ENCODE measurements at regions not wholly inside any gene's neighbourhood (a gene's known extent, or its start where the extent isn't known, plus 50 kb on each side); places are given as distances from the start of the nearest gene placed in this dataset.
"Not testable (repeated sequence)": the region's sequence is repeated elsewhere in the genome, so short reads cannot be mapped to it uniquely, and the experiment has no call there.

DNA sequence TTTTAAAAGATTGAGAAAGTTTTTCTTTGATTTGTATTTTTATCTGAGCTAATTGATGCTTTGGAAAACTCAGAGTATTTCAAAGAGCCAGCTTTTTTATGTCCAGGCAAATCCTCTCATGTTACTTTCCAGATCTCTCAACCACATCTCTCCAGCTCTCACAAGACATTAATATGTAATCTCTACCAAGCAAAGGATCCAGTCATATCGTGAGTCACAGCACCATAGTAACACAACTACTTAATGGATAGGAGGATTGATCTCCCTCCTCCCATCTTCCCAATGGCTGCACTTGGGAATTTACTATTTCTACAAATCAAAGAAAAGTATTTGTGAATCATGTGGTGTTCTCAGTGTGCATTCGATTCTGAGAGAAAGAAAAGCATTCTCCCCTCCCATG is 63.3 kb downstream of the POU4F1 start:
- no peak for DNase-seq (ENCODE audit: low read depth)

DNA sequence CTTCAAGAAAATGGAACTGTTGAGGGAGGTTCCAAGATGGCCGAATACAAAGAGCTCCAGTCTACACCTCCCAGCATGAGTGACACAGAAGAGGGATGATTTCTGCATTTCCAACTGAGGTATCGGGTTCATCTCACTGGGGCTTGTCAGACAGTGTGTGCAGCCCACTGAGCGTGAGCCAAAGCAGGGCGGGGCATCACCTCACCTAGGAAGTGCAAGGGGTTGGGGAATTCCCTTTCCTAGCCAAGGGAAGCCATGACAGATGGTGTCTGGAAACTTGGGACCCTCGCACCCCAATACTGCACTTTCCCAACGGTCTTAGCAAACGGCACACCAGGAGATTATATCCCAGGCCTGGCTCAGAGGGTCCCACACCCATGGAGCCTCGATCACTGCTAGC is 77.3 kb downstream of the POU4F1 start:
- not testable (repeated sequence) for DNase-seq (ENCODE audit: low read depth)

DNA sequence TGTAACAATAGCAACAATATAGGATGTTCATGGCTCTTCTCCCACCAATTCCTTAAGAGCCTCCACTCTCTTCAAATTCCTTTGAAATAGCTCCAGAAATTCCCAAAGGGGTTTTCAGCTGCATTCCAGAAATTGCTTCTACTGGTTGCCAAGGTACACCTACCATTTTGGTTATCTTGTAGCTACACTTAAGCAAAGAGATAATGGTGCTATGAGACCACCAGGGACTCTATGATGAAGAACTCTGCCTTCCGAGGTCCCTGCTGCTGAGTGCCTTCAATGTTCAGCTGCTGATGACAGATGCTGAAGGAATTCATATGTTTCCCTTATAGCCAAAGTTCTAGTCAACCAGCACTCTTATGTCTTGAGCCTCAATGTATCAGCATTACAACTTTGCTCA is 78.4 kb downstream of the POU4F1 start:
- no peak for DNase-seq (ENCODE audit: low read depth)

DNA sequence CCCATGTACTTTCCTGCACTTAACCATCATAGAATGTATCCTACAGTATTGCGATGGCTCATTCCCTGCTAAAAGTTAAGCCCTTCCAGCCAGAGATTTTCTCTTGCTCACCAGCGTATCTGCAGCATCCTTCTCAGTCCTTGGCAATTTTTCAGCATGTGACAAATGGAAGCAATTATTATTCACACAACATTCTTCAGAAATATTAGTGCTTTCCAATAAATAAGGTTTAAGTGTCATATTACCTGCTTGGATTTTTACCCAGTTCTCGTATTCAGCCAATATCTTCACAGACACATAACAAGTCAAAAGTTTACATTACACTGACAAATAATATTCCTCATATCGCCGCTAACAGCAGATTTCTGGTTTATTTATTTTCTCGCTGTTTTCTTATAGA is 82.3 kb downstream of the POU4F1 start:
- no peak for DNase-seq (ENCODE audit: low read depth)

DNA sequence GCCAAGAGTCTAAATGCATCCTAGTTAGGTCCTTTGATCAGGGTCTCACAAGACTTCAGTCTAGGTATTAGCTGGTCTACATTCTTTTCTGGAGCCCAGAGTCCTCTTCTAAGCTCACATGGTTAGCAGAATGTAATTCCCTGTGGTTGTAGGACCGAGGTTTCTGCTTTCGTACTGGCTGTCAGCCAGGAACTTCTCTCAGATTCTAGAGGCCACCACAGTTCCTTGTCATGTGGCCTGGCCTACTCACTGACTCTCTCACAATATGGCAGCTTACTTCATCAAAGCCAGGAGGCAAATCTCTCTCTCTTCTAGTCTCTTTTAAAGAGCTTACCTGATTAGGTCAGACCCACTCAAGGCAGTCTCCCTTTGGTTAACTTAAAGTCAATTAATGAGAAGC is 82.9 kb downstream of the POU4F1 start:
- DNase-seq (ENCODE audit: low read depth) = no peak

DNA sequence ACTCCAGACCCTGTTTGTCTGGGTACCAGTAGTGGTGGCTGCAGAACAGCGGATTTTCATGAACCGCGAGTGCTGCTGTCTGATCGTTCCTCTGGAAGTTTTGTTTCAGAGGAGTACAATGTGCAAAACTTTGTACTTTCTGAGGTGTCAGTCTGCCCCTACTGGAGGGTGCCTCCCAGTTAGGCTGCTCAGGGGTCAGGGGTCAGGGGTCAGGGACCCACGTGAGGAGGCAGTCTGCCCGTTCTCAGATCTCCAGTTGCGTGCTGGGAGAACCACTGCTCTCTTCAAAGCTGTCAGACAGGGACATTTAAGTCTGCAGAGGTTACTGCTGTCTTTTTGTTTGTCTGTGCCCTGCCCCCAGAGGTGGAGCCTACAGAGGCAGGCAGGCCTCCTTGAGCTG is 84.9 kb downstream of the POU4F1 start:
- DNase-seq (ENCODE audit: low read depth) = not testable (repeated sequence)

DNA sequence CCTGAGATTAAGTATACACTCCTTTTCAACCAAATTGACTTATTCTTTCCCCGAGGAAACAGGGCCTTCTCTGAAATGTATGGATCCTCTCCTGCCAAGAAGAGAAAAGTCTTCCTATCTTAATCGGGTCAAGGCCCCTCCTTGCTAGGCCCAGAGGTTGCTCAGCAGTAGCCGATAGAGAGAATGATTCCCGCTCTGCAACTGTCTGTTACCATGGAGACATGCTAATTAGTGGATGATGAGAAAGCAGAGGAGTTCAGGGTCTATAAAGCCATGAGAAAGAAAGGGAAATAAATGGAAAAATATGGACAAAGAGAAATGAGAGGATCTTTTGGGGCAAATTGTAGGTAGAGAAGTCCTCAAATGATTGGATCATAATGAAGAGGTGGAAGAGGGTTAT is 103.5 kb downstream of the POU4F1 start:
- no peak for DNase-seq (ENCODE audit: low read depth)

DNA sequence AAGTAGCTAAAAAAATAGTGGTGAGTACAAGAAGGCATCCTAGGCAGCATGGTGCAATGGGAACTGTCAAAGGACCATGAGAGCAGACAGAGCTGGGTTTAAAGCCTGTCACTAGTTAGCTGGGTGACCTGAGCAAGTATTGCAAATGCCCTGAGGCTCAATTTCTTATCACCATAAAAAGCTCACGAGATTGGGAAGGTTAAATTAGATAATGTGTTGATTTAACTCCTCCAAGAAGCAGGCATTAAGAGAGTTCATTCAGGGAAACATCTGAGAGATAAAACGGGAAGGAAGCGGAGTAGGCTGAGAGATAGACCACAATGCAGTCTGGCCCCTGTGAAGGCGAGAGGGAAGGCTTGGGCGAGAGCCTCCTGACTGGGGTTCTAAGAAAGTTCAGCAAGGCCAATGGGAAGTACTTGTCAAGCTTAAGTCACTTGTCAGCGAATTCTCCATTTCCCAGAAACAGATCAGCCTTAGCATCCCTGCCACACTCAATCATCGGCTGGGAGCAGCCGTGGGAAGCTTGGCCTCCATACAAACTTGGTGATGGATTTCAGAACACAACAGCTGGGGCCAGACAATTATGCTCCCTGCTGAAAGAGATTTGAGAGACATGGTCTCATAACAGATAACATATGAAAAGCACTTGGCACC is 105.5 kb downstream of the POU4F1 start:
- no peak for DNase-seq (ENCODE audit: low read depth)

DNA sequence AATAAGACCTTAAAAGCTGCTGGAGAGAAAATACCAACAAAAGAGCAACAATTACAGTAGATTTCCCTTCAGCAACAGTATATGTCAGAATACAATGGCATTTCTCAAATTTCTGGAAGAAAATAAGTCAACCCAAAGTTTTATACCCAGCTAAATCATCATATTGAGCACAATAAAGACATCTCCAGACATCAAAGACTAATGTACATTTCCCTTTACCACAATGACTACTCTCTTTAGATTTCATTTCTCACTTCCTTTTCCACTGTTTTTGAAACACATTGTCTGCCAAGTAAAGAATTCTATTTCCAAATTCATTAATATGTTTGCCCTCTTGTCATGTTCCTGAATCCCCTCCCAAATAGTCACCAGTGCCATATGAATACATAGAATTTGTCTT is 111.4 kb downstream of the POU4F1 start:
- DNase-seq (ENCODE audit: low read depth) = no peak

DNA sequence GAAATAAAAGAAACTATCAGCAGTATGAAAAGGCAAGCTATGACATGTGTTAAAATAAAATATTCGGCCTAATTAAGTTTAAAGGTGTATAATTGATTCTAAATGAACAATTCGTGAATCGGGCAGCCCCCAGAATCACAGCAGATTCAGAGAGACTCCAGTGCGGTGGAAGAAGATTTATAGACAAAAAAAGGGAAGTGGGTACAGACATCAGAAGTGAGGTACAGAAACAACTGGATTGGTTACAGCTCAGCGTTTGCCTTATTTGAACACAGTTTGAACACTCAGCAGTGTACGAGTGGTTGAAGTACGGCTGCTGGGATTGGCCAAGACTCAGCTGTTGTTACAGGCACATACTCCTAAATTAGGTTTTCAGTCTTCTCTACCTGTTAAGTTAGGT is 113.1 kb downstream of the POU4F1 start:
- not testable (repeated sequence) for DNase-seq (ENCODE audit: low read depth)

DNA sequence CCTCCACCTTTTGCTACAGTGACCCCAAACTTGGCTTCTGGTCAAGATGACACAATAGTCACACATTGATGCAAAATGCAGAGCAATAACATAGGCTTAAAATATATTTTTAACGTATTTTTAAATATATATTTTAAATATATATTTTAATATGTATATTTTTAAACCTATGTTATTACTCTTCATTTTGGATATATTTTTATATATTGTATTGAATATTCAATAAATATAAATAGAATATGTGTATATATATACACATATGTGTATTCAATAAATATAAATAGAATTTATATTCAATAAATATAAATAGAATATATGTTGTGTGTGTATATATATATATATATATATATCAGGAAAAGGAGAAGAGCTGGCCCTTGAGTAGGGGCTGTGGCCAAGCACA is 115.6 kb downstream of the POU4F1 start:
- DNase-seq (ENCODE audit: low read depth) = no peak

DNA sequence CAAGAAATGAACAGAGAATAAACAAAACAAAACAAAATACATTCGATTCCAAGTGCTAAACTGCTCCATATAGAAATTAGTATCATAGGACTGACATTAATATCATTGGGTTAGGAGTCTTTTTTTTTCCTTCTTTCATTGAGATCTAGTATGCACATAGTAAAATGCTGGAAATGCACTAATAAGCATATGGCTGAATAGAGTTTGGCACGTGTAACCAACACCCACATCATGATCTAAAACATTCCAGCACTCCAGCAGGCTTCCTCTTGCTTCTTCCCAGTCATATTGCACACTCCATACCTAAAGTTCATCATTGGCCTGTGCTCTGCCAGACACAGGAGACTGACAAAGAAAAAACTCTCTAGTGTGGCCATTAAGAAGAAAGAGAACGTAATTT is 117.5 kb downstream of the POU4F1 start:
- no peak for DNase-seq (ENCODE audit: low read depth)

DNA sequence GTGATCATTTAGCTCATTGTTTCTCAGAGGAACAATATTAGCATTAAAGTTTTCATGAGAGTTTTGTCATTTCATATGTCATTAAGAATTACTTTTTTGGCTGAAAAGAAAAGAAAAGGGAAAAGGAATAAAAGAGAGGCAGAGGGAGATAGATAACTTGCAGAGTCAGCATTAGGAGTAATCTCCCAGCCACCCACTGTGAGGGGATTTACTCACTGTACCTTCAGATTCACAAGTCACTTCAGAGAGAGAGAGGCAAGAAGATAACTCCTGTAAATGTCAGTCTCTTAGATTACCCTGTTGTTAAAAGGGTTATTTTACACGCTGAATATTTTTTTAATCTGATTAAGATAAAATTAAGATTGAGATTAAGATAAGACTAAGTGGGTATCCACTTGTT is 125.2 kb downstream of the POU4F1 start:
- no peak for DNase-seq (ENCODE audit: low read depth)

DNA sequence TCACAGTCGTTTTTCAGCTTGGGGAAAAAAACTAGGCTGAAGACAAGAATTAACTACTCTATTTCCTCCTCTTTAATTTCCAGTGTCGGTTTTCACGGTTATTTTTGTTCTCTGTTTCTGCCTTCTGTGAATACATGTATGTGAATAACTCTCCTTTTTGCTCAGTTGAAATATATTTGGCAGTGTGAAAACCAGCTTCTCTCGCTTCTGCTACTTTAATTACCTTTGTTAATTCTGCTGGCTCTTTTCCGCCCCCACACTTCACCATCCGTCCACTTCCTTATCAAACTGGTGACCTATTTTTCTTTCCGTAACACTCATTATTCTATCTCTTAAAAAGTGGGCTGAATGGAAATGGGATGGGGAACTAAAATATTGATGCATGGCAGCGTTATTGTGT is 126.4 kb downstream of the POU4F1 start:
- DNase-seq (ENCODE audit: low read depth) = no peak

DNA sequence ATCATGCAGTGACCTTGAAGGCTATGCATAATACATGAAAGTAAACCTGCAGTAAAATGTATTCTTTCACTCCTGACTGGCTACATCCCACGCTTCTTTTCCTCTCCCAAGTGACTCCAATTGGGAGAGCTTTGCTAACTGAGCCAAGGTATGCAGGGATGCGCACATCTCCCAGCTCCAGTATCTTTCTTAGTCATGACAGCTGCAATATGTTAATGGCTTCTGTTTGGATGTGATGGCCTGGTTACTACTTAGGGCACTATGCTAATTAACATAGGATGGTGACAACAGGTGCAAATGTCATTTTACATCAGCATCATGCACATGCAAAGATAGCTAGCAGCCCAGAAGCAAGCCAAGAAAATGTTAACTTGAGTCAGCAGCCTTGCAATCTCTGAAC is 134.7 kb downstream of the POU4F1 start:
- no peak for DNase-seq (ENCODE audit: low read depth)

DNA sequence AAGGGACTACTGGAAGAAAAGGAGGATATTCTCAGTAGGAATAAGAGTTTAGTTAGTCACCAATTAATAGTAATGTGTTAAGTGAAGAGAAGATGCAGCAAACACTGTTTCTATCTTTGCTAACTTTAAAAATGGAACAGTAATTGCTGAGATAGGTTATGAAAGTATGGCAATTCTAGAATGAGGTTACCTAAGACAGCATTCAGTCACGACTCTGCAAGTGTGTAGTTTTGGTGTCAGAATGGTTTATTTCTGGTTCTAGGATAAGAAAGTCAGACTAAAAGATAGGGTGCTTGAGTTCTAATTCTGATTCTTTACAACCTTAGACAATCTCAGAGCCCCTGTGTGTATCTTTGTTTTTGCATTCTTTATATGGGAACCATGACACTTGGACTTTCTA is 138.1 kb downstream of the POU4F1 start:
- DNase-seq (ENCODE audit: low read depth) = no peak

DNA sequence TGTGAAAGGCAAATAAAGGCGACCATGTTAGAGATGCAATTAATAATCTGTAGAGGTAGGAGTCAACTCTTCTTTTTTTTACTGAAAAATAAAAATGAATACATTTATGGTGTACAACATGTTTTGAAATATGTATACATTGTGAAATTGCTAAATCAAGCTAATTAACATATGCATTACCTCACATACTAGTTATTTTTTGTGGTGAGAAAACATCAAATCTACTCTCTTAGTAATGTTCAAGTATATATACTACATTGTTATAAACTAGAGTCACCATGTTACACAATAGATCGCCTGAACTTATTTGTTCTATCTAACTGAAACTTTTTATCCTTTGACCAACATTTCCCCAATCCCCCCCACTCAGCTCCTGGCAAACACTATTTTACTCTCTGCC is 143.2 kb downstream of the POU4F1 start:
- no peak for DNase-seq (ENCODE audit: low read depth)

DNA sequence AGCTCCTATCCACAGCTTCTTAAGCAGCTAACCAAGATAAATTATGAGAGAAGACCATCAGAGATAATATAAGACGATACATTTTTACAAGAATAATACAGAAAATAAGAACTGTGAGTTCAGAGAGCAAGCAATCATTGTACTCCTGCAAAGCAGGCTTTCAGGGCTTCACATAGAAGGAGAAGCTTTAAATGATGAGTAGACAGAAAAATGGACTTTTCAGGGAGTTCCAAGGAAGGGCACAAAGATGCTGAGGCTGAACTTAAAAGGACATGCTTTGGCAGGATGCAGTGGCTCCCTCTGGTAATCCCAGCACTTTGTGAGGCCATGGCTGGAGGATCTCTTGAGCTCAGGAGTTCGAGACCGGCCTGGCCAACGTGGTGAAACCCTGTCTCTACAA is 159.5 kb downstream of the POU4F1 start:
- no peak for DNase-seq (ENCODE audit: low read depth)

DNA sequence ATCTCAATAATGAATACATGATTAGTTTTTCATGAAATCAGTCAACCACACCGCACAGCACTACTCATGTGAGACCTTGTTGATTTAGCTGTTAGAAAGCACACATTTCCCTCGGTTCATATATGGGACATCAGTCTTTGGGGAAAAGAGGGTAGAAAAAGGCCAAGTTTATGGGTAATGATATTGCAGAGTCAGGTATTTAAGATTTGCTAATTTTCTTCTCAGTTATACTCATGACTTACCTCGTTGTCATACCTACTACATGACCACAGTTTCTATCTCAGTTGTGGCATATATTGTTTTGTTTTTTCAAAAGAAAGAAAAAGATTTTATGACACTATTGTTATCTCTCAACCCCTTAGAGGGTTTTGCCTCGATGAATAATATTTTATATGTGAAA is 165.6 kb downstream of the POU4F1 start:
- DNase-seq (ENCODE audit: low read depth) = no peak

DNA sequence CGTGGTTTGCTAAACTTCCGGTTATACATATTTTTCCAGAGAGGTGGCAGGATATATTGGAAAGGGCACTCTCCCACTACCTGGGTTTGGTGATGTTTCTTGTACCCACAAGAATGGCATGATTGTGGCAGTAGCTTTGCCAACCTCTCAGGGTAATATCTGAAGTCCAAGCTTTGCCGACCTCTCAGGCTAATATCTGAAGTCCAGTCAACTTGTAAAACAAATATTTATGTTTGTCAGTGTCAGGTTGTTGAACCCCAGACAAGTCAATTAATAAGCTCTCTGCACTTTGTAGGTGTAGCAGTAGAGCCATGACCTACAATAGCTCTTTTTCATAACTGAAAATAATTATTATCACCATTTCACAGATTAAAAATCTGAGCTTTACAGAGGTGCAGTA is 167.0 kb downstream of the POU4F1 start:
- DNase-seq (ENCODE audit: low read depth) = no peak

DNA sequence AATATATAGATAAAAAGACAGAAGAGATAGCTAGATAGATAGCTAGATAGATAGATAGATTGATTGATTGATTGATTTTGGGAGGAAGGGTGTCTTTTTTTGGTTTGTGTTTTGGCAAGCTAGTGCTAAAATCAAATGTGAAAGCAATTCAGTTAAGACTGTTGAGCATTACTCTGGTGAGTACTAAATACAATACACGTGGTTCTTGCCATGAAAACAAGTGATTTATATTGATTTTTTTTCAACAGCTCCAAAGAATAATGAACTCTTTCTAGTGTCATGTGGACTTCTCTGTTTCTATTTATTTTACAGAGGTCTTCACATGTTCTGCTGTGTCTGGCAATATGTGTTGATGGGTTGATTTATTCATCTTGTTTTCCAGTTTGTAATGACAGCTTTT is 172.0 kb downstream of the POU4F1 start:
- DNase-seq (ENCODE audit: low read depth) = no peak

DNA sequence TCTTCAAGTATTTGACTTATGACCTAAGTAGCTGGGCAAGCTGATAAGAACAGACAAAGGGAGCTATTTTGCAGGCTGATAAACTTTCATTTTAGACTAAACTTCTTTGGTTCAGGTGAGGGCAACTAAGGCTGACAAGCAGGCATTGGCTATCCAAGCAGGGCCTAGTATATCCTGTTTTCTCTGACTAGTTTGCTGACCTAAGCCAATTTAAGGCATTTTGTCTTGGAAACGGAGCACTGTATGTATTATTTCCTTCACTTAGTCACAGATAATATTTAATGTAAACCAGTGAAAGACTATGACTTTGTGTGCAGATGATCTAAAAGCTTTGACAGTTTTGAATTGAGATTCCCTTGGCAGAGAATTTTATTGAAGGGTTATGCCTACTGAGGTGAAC is 172.5 kb downstream of the POU4F1 start:
- DNase-seq (ENCODE audit: low read depth) = no peak

DNA sequence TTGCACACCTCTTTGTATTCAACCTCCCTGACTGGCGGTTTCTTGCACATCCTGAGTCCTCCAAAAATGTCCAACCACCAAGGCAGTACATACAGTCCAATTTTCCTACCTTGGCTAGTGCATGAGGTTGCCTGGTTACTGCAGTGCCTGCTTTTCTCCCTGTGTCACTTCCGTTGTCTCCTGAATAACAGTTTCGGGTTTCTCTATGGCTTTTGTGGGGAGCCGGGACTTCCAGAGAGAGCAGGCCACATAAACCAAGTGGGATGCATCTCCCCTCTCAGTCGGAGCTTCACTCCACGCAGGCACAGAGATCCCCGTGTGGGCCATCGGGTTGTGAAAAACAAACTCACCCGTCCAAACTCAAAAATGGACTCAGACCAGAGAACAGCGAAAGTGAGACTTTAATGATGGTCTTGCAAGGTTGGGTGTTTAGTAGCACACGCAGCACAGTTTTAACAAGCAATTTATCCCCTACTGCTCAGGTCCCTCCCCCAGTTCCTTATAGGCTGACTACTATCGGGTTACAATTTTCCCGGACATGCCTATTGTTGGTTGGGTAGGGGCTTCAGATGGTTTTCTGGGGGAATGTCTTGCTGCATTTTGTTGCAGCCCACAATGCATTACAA is 173.1 kb downstream of the POU4F1 start:
- no peak for DNase-seq (ENCODE audit: low read depth)

DNA sequence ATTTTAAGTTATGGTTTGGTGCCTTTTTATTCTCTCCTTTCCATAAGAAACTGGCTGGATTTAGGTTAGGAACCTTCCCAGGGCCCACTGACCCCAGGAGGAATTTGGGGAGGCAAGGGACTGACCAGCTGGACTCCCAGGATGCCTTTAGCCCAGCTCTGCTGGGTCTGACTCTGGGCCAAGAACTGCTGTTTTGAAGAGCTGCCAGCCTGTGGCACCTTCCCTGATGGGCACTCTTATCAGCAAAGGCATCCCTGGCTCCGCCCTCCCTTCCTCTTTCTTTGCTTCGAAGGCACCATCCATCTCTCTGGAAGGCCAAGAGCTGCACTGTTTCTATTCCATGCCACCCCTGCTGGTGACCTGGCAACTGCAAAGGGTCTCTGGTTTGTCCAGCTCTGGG is 174.7 kb downstream of the POU4F1 start:
- DNase-seq (ENCODE audit: low read depth) = no peak

Data from stimulated activated CD8-positive, alpha-beta memory T cell treated with anti-CD3 and anti-CD28 coated beads, Interleukin-4, amount 100 ng/mL, for 24 hours (primary cell).